ENCODE measurements at regions not wholly inside any gene's neighbourhood (a gene's known extent, or its start where the extent isn't known, plus 50 kb on each side); places are given as distances from the start of the nearest gene placed in this dataset.

GRCh38 chr16:48901712-48902374 lies 291.9 kb upstream of the N4BP1 start:
- DNase-seq (ENCODE audit: low read depth): peak; percentile 5

GRCh38 chr16:48899500-48899899 lies 289.5 kb upstream of the N4BP1 start:
- no peak for DNase-seq (ENCODE audit: low read depth)

GRCh38 chr16:48897698-48898205 lies 287.8 kb upstream of the N4BP1 start:
- DNase-seq (ENCODE audit: low read depth): no peak

- no peak for DNase-seq (ENCODE audit: low read depth)
Measured at GRCh38 chr16:48895142-48895541, 285.2 kb upstream of the N4BP1 start.

- no peak for DNase-seq (ENCODE audit: low read depth)
Measured at GRCh38 chr16:48892893-48893292, 282.9 kb upstream of the N4BP1 start.

DNA sequence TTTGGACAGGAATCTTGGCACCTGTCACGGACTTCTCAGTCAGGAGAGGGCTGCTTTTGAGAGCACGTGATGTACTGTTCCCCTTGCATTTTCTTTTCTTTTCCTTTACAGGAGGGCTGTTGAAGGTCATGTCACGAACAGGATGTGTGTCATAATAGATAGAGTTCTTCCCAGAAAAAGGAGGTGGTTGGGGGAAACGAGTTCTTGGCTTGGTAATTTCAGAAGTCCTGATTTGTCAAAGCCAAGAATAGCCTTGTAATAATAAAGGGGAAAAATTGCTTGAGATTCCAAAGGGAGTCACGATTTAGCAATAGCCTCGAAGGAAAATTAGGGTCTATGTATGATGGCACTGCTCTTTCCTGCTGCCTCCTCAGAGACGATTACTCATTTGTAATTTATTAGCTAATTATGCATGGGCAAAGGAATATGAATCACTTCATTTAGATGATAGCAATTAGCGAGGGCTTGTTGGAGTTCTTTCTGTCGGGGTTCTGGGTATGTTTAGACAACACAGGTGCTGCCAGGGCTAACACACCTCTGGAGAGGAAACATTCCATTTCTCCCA lies 277.7 kb upstream of the N4BP1 start:
- no peak for DNase-seq (ENCODE audit: low read depth)

GRCh38 chr16:48885471-48885870 lies 275.5 kb upstream of the N4BP1 start:
- DNase-seq (ENCODE audit: low read depth): no peak

- DNase-seq (ENCODE audit: low read depth): no peak
Measured at GRCh38 chr16:48881272-48881671, 271.3 kb upstream of the N4BP1 start.

GRCh38 chr16:48879223-48880122 lies 269.5 kb upstream of the N4BP1 start:
- DNase-seq (ENCODE audit: low read depth): no peak

DNA sequence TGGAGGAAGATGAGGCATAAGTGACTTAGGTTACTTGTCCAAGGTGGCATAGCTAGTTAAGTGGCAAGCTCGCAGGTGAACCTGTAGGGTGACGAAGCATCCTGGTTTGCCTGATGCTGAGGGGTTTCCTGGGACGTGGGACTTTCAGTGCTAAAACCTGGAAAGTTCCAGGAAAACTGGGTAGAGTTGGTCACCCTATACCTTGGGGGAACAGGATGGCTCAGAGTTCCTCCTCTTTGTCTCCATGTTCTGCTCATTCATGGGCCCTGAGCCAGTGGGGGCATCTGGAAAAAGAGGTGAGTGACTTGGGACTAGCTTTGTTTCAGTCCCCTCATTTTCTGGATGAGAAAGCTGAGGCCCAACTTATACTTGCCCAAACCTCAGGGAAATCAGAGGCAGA lies 268.0 kb upstream of the N4BP1 start:
- DNase-seq (ENCODE audit: low read depth): no peak

DNA sequence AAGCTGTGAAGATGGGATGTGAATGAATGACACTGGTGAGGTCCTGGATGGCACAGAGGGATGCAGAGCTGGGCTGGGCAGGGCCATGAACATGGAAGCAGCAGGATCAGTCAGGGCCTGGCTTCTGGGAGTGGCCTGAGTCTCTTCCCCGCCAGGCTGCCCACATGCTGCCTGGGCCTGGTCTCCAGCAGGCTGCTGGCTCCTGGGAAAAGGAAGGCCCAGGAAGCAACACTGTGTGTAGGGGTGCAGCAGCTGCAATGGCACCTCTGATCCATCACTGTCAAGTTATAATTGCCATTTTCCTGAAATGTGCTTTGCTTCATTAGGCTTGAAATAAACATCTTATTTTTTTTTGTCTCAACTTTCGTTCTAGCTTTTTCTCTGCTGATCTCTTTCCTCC lies 260.2 kb upstream of the N4BP1 start:
- DNase-seq (ENCODE audit: low read depth): no peak

DNA sequence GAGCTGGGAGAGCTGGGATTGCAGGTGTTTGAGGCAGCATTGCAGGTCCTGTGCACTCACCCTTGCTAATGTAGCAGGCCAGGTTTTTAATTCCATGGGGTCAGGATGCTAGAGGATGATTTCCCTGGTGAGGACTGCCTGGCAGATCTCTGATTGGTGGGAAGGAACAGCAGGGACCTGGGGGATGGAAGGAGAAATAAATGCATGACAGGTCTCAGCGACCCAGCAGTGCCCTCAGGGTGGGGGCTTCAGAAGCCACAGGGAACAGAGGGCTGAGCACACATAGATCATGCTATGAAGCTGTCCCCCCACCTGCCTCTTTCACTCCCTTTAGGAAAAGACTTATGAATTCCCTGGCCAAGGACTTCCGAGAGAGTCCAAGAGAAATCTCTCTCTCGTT lies 255.5 kb upstream of the N4BP1 start:
- no peak for DNase-seq (ENCODE audit: low read depth)

DNA sequence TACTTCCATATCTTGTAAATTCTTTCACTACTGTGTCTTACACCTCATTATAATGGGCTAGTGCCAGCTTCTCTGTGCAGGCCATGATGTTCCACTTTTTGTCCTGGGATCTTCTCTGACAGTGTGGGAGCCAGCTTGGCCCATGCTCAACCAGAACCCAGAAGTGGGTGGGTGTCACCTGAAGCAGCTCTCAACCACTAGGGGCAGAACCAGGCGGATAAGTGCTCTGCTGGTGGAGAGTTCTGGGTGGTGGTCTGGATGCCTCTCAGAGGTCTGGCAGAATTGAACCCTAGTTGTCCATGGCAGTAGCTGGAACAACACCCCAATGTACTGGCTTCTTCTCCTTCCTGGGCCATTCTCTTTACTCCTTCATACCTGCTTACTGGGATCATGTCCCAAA lies 254.1 kb upstream of the N4BP1 start:
- DNase-seq (ENCODE audit: low read depth): no peak

- peak; percentile 61 for DNase-seq (ENCODE audit: low read depth)
Measured at GRCh38 chr16:48862087-48862532, 252.1 kb upstream of the N4BP1 start.

GRCh38 chr16:48860341-48860740 lies 250.4 kb upstream of the N4BP1 start:
- DNase-seq (ENCODE audit: low read depth): peak; percentile 14

GRCh38 chr16:48852951-48853350 lies 243.0 kb upstream of the N4BP1 start:
- no peak for DNase-seq (ENCODE audit: low read depth)

- DNase-seq (ENCODE audit: low read depth): no peak
Measured at GRCh38 chr16:48852458-48852857, 242.5 kb upstream of the N4BP1 start.

DNA sequence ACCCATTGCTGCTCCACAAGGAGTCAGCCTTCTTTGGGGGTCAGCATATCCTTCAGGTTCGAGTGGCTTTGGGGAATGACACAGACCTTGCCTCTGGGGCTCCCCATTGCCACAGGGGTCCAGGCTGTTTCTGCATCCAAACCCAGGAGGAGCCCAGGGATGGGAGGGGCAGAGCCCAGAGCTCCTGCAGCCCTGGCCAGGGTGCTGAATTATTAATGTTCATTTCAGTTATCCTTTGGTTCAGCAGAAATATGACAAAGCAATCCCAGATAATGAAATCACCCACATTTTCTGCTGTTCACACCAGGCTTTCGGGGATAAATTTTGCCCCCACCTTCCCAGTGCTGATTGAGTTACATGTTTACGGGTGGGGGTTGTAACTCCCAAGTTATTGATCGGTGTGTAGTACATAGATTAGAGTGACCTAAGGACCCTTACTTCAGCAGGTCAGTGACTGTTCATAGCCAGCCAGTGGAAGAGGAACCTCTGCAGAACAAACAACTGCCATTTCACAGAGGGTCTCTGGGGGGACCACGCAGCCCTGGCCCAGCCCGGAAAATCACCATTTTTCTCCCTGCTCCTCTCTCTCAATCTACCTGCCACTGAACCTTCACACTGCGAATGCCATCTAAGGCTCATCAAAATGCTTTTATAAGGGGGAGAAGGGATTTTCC lies 240.3 kb upstream of the N4BP1 start:
- no peak for DNase-seq (ENCODE audit: low read depth)

DNA sequence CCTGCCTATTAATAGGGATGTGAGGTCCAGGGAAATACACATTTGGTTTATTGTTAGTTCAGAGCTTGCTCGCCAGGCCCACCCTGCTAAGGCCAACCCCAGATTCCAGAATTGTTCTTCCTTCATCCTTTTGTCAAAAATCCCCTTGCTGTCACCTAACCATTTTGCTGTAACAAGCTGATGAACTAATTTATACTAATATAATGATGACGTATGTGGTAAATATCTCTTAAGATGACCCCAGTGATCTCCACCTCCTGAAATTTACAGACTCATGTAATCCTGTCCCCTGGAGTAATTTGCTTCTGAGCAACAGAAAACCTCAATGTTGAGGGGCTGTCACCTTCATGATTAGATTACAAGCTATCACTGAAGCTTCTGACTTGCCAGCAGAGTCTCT lies 236.3 kb upstream of the N4BP1 start:
- no peak for DNase-seq (ENCODE audit: low read depth)

DNA sequence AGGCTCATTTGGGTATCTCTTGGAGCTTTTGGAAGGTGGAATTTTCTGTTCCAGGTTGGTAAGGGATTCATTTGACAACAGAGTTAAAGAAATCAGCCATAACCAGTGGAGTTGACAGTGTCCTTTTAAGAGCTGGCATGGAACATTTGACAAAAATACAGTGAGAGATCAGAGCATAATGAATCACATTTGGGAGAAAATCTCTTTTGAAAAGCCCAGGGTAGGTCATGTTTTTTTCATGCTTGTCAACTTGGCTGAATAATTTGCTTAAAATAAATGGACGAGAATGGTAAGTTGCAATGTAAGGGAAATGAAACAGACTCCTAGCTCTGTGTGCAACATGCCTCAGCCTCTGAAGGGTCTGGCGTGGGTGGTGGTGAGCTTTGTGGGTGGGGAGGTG lies 235.3 kb upstream of the N4BP1 start:
- no peak for DNase-seq (ENCODE audit: low read depth)

- no peak for DNase-seq (ENCODE audit: low read depth)
Measured at GRCh38 chr16:48838349-48838748, 228.4 kb upstream of the N4BP1 start.

- DNase-seq (ENCODE audit: low read depth): no peak
Measured at GRCh38 chr16:48836636-48837035, 226.7 kb upstream of the N4BP1 start.
